Right ventricle myocardium superior (tissue), 1 donor: ENCODE measurements at regions not wholly inside any gene's neighbourhood (a gene's known extent, or its start where the extent isn't known, plus 50 kb on each side); places are given as distances from the start of the nearest gene placed in this dataset.

Experiments used
- ATAC-seq: fragments of 200-7000 bp; cut with Tn5 transposase; one replicate; pipeline ENCODE4 v1.9.1; 2020; ENCODE audit warnings: mild to moderate bottlenecking; ENCODE audit not compliant: poor library complexity
- DNase-seq: peaks from one replicate; pipeline ENCODE4 v3.0.0-alpha.2; 2020
- intact Hi-C: fragments of 100-400 bp; cut with DNase I; formaldehyde crosslinking; loops from one replicate; pipeline ENCODE4 v1.11.2; 2022
- donor health status: DM: no; HTN: yes; CAD: no; lungs with severe emphysema.

- intact Hi-C loops = no loop called here
- ATAC-seq (no peak), DNase-seq (no peak)
Measured at GRCh38 chr6:21800330-21800729, 206.8 kb downstream of the SOX4 start.

DNA sequence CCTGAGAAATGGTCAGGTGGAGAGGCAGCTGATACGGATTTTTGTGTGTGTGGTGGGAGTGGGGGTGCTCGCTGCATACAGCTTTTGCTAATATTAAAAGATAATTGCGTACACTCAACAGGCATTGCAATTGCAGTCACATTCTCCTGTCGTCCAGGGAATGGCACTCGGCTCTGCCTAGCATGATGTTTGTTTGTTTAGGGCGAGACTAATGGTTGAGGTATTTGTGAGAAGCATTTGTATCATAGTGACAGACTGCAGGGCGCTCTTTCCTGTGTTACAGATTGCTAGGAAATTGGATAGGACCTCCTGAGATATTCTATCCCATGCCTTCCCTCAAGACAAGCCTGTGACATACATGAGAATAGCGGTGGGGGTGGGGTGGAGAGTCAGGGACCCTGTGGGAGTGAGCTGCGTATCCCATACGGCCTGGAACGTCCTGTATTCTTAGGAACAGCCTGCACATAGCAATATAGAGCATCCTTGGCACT is 207.4 kb downstream of the SOX4 start:
- no peak for DNase-seq
- intact Hi-C loops = no loop called here
- ATAC-seq = no peak

GRCh38 chr6:21801446-21802174 is 208.1 kb downstream of the SOX4 start:
- DNase-seq = no peak
- intact Hi-C loops = no loop called here
- no peak for ATAC-seq

GRCh38 chr6:21802175-21802822 is 208.7 kb downstream of the SOX4 start:
- ATAC-seq (no peak), DNase-seq (no peak)
- intact Hi-C loops = no loop called here

DNA sequence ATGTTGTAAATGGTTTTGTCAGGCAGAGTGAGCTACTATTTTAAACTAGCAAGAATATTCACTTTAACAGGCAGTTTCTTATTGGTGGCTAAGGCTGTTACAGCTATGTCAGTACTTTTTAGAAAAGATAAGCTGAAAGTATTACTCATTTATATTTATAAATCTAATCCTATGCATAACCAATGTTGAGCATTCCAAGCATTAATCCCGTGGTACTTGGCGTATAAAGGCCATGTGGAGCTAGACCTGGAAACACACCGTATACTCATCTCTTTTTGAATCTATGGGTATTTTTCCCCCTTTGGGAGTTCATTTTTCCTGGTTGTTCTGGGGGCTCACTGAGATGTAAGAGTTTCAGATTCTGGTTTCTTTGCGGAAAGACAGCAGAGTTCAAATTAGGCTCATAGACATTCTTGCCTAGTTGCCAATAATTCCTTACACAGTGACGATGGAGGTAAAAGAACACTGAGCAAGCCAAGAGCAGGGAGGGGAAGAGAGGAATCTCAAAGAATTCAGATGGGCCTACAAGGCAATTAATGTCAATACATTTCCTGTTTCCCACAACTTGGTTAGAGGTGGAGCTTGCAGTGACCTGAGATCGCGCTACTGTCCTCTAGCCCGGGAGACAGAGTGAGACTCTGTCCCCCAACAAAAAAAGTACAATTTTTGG is 211.5 kb downstream of the SOX4 start:
- intact Hi-C loops = no loop called here
- ATAC-seq (no peak), DNase-seq (no peak)

GRCh38 chr6:21807299-21808044 is 213.9 kb downstream of the SOX4 start:
- ATAC-seq = no peak
- no peak for DNase-seq
- intact Hi-C loops = no loop called here

- no peak for DNase-seq
- peak; percentile 57 for ATAC-seq
Measured at GRCh38 chr6:21808045-21808470, 214.5 kb downstream of the SOX4 start.

GRCh38 chr6:21808551-21809242 is 215.1 kb downstream of the SOX4 start:
- intact Hi-C loops = no loop called here
- ATAC-seq (peak; percentile 71), DNase-seq (peak; percentile 46)

More at GRCh38 chr6:21808045-21808470, 214.5 kb downstream of the SOX4 start:
- intact Hi-C loops = no loop called here

DNA sequence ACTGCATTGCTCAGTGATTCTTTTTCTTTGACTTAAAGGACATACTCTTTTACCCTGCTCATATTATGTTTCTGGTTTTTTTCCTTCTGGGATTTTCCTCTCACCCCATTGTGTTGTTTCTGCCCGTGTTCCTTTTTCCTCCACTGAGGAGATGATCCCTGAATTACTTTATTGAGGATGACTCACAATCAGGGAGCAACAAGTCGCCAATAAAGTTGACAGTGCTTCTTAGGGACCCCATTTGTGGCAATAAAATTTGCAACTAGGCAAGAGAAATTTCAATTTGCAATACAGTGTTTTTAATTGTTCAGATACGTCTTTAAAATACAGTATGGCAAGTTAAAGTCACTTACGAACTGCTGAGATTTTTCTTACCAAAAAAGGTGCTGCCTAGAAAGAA is 217.9 kb downstream of the SOX4 start:
- no peak for ATAC-seq
- no peak for DNase-seq
- intact Hi-C loops = no loop called here

GRCh38 chr6:21816231-21816630 is 222.7 kb downstream of the SOX4 start:
- intact Hi-C loops = no loop called here
- DNase-seq (no peak), ATAC-seq (no peak)

- intact Hi-C loops = no loop called here
- DNase-seq (no peak), ATAC-seq (no peak)
Measured at GRCh38 chr6:21820442-21820841, 226.9 kb downstream of the SOX4 start.

- intact Hi-C loops = no loop called here
- DNase-seq = no peak
- ATAC-seq = no peak
Measured at GRCh38 chr6:21823371-21823770, 229.8 kb downstream of the SOX4 start.

DNA sequence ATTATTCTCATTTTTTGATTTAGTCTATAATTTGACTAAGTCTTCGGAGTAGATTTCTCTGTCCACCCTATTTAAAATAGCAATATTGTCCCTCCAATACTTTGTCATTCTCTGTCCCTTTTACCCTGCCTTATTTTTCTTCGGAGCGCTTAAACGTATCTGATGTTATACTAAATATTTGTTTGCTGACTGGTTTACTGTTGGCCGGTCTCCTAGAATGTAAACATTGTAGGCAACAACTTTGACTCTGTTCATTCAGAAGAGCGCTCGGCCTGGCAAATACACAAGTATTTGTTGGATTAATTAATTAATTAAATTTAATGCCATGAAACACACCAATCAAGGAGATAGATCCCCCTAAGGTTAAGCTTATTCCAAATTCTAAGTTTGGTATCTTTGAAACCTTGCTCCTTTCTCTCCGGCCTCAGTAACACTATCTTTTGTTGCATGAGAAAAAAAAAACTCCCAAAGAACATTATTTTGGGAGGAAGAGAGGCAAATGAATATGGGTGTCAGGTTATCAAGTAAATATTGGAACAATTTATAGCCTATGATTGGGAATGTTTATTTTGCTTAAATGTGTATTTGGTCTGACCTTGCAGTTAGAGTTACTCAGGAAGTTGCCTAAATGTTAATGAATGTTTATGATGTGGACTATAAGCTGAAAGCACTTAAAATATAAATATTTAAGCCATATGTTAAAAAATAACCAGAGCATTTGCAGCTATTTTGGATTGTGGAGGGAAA is 231.1 kb downstream of the SOX4 start:
- DNase-seq (no peak), ATAC-seq (no peak)
- intact Hi-C loops = no loop called here

- no peak for ATAC-seq
- no peak for DNase-seq
- intact Hi-C loops = no loop called here
Measured at GRCh38 chr6:21826023-21826422, 232.5 kb downstream of the SOX4 start.

GRCh38 chr6:21826904-21827303 is 233.4 kb downstream of the SOX4 start:
- intact Hi-C loops = no loop called here
- no peak for ATAC-seq
- no peak for DNase-seq

GRCh38 chr6:21827425-21828202 is 234.1 kb downstream of the SOX4 start:
- no peak for ATAC-seq
- no peak for DNase-seq
- intact Hi-C loops = no loop called here

DNA sequence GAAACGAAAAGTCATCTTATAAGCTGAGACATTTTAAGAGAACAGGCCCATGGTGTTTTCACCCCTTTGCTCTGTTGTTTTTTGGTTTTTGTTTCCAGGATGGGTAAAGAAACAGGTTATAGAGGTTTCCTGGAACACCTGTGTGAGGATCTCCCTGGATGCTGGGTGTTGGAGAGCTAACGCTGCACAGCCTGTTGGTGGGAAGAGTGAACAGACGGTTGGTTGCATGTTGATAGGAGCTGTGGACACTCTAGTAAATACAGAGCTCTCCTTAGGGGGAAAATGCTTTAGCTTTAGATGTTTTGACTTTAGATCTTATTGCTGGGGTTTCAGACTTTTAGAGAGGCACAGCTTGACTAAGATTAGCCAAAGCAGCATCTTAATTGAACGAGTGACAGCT is 235.2 kb downstream of the SOX4 start:
- DNase-seq = no peak
- intact Hi-C loops = no loop called here
- no peak for ATAC-seq
